Suppressor macrophage treated with lipopolysaccharide for 1 hour (primary cell): ENCODE measurements at regions not wholly inside any gene's neighbourhood (a gene's known extent, or its start where the extent isn't known, plus 50 kb on each side); places are given as distances from the start of the nearest gene placed in this dataset.

ENCODE experiments used
- DNase-seq, 3 donors: peaks; one replicate each; pipeline ENCODE4 v3.0.0-alpha.2; 2020 to 2022

GRCh38 chr15:31474059-31474868 lies 147.6 kb downstream of the KLF13 start:
- no peak for DNase-seq

- DNase-seq, result no peak
These were observed 149.7 kb downstream of the KLF13 start for GRCh38 chr15:31476236-31476810.

- DNase-seq, result no peak
These were observed 150.2 kb downstream of the KLF13 start for GRCh38 chr15:31476866-31477265.

GRCh38 chr15:31477301-31477700 lies 150.7 kb downstream of the KLF13 start:
- no peak for DNase-seq

- no peak for DNase-seq
These were observed 151.4 kb downstream of the KLF13 start for GRCh38 chr15:31477851-31478701.

- no peak for DNase-seq
These were observed 152.1 kb downstream of the KLF13 start for GRCh38 chr15:31478702-31479221.

GRCh38 chr15:31480356-31481025 lies 153.9 kb downstream of the KLF13 start:
- DNase-seq, result no peak

GRCh38 chr15:31481142-31481541 lies 154.5 kb downstream of the KLF13 start:
- no peak for DNase-seq

- no peak for DNase-seq
These were observed 155.7 kb downstream of the KLF13 start for GRCh38 chr15:31482122-31482922.

GRCh38 chr15:31483053-31483985 lies 156.7 kb downstream of the KLF13 start:
- peak; percentile 22 to 61 (median 39) for DNase-seq

GRCh38 chr15:31483986-31484951 lies 157.6 kb downstream of the KLF13 start:
- no peak for DNase-seq

- DNase-seq, result no peak
These were observed 158.4 kb downstream of the KLF13 start for GRCh38 chr15:31484986-31485385.

- DNase-seq, result no peak
These were observed 158.8 kb downstream of the KLF13 start for GRCh38 chr15:31485431-31485830.

- no peak for DNase-seq
These were observed 159.4 kb downstream of the KLF13 start for GRCh38 chr15:31485911-31486461.

- DNase-seq, result no peak
These were observed 159.9 kb downstream of the KLF13 start for GRCh38 chr15:31486506-31486905.

GRCh38 chr15:31486906-31487695 lies 160.5 kb downstream of the KLF13 start:
- DNase-seq, result no peak

GRCh38 chr15:31487811-31488436 lies 161.3 kb downstream of the KLF13 start:
- DNase-seq, result peak; percentile 71 to 82 (median 72)
